ENCODE measurements at regions not wholly inside any gene's neighbourhood (a gene's known extent, or its start where the extent isn't known, plus 50 kb on each side); places are given as distances from the start of the nearest gene placed in this dataset.

GRCh38 chr20:63115651-63116411 is 100.1 kb downstream of the YTHDF1 start:
- TF ChIP-seq CTCF (IDR thresholded peaks at IDR 0.05; ENCODE audit: low read length, missing control alignments) = no peak
- DNase-seq (ENCODE audit: low read depth) = no peak
- H3K4me3 ChIP-seq (replicated peaks; ENCODE audit: low read depth, low read length) = no peak overlapping the region

GRCh38 chr20:63114693-63115311 is 101.1 kb downstream of the YTHDF1 start:
- no peak for DNase-seq (ENCODE audit: low read depth)
- no peak overlapping the region for H3K4me3 ChIP-seq (replicated peaks; ENCODE audit: low read depth, low read length)
- no peak for TF ChIP-seq CTCF (IDR thresholded peaks at IDR 0.05; ENCODE audit: low read length, missing control alignments)

- DNase-seq (ENCODE audit: low read depth) = no peak
- TF ChIP-seq CTCF (IDR thresholded peaks at IDR 0.05; ENCODE audit: low read length, missing control alignments) = no peak
- H3K4me3 ChIP-seq (replicated peaks; ENCODE audit: low read depth, low read length) = no peak overlapping the region
Observed at GRCh38 chr20:63114006-63114692, 101.8 kb downstream of the YTHDF1 start.

- DNase-seq (ENCODE audit: low read depth) = no peak
- no peak for TF ChIP-seq CTCF (IDR thresholded peaks at IDR 0.05; ENCODE audit: low read length, missing control alignments)
- no peak overlapping the region for H3K4me3 ChIP-seq (replicated peaks; ENCODE audit: low read depth, low read length)
Observed at GRCh38 chr20:63112491-63113219, 103.3 kb downstream of the YTHDF1 start.

- no peak overlapping the region for H3K4me3 ChIP-seq (replicated peaks; ENCODE audit: low read depth, low read length)
- no peak for DNase-seq (ENCODE audit: low read depth)
- no peak for TF ChIP-seq CTCF (IDR thresholded peaks at IDR 0.05; ENCODE audit: low read length, missing control alignments)
Observed at GRCh38 chr20:63108247-63108646, 101.5 kb upstream of the BHLHE23 start.

- no peak for TF ChIP-seq CTCF (IDR thresholded peaks at IDR 0.05; ENCODE audit: low read length, missing control alignments)
- H3K4me3 ChIP-seq (replicated peaks; ENCODE audit: low read depth, low read length) = no peak overlapping the region
- no peak for DNase-seq (ENCODE audit: low read depth)
Observed at GRCh38 chr20:63107449-63108200, 100.9 kb upstream of the BHLHE23 start.
